ENCODE measurements at regions not wholly inside any gene's neighbourhood (a gene's known extent, or its start where the extent isn't known, plus 50 kb on each side); places are given as distances from the start of the nearest gene placed in this dataset.

- TF ChIP-seq POLR2A (IDR thresholded peaks at IDR 0.05; ENCODE audit: extremely low read depth, insufficient read length) (no peak), CTCF (IDR thresholded peaks at IDR 0.05; ENCODE audit: low read depth, low read length) (no peak), MAX (IDR thresholded peaks at IDR 0.05; ENCODE audit: low read depth, low read length) (no peak), MYC (IDR thresholded peaks at IDR 0.05; ENCODE audit: low read depth, low read length) (no peak)
Measured at GRCh38 chr14:82951171-82951570, 1417.5 kb upstream of the SEL1L start.

Data from NB4 (cell line).